Stimulated activated CD8-positive, alpha-beta memory T cell treated with anti-CD3 and anti-CD28 coated beads, Interleukin-12 subunit alpha, Interleukin-12 subunit beta, amount 100 ng/mL, for 1 hour (primary cell): ENCODE measurements at regions not wholly inside any gene's neighbourhood (a gene's known extent, or its start where the extent isn't known, plus 50 kb on each side); places are given as distances from the start of the nearest gene placed in this dataset.

ENCODE experiments used
- DNase-seq: peaks from one replicate; pipeline ENCODE4 v3.0.0-alpha.2; 2020; ENCODE audit warnings: low read depth

DNA sequence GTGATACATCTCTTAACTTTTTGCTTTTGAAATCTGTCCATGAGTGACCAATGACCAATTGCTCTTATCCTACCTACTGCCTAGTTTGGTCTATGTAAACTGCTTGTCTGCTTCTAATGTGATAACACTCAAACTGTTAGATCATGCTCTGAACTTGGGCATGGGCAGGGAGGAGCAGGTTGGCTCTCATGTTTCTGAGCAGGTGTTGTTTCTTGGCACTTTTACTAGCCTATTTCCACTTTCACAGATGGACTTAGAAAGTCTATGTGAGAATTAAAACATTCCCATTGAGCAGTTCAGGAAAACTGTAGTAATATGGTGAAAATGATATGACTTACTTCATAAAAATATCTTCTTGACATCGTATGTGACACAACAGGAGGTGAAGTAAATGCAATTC is 538.4 kb downstream of the HACE1 start:
- no peak for DNase-seq

DNA sequence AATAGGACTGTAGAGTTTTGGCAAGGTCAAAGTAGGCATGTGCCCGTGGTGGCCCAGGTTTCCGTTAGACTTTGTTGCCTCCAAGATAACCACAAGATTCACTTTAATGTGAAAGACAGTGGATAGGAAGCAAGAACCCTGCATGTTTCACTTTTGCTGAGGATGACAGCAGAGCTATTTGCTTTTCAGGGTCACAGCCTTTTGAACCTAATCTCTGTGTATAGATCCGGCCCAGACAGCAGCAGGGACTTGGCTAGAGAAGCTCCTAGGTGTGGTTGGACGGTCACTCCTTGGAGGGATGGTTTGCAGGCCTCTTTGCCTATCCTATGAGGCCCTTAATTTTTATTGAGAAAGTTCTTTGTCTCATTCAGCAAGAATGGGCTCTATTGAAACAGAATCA is 538.8 kb downstream of the HACE1 start:
- no peak for DNase-seq

DNA sequence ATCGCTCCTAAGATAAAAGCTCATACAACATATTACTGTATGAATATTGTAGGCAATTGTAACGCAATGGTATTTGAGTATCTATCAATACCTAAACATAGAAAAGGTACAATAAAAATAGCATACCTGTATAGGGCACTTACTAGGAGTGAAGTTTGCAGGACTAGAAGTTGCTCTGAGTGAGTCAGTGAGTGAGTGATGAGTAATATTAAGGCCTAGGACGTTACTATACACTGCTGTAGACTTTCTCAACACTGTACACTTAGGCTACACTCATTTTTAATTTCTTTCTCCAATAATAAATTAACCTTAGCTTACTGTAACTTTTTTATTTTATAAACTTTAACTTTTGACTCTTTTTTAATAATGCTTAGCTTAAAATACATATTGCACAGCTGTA is 546.9 kb downstream of the HACE1 start:
- DNase-seq = no peak

DNA sequence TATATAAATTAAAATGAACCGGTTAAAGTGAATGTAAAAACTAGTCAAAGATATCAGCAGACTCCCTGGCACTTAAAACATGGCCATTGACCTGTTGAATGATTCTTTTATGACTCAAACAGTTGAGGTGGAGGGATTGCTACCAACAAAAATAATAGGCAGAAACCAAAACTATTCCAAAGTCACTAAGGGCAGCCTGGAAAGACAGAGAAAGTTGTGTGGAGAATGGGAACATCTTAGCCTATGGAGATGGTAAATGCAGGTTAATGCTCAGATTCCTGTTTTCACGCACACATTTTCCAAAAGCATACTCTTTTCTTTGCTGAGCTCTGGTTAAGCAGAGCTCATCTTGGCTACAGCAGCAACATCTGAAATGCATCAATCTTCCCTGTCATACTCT is 553.5 kb downstream of the HACE1 start:
- DNase-seq = no peak

- DNase-seq = no peak
Observed at GRCh38 chr6:104305206-104305605, 554.5 kb downstream of the HACE1 start.

DNA sequence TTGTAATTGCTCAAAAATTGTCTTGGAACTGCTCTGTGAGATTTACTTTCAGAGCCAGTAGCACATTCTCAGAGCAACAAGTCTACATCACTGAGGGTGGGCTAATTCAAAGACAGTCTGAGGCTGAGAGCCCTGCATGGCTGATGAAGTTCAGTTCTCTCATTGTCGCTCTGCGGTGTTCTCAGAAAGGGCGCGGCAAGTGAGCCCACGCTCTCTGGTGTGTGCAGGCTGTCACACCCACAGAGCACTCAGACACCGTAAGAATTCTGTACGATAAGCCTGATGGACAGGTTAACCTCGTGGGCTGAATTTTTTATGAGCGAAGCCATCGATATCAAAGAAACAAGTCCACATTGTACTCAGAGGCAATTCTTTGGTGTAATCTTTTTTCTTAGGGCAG is 557.8 kb downstream of the HACE1 start:
- no peak for DNase-seq

- no peak for DNase-seq
Observed at GRCh38 chr6:104286641-104287040, 573.1 kb downstream of the HACE1 start.

- DNase-seq = no peak
Observed at GRCh38 chr6:104284872-104285271, 574.8 kb downstream of the HACE1 start.

DNA sequence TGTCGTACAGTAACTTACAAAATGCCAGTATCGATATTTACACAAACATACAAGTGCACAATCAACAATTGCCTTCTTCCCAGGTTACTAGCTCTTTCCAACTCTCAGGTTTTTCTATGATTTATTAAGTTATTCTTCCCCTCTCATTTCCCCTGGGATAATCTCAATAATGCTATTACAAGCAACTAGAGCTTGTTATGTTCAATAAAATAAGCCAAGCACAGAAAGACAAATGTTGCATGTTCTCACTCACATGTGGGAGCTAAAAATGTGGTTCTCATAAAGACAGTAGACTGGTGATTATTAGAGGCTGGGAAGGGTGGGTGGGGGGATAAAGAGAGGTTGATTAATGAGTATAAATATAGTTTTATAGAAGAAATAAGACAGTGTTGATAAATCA is 577.1 kb downstream of the HACE1 start:
- no peak for DNase-seq

DNA sequence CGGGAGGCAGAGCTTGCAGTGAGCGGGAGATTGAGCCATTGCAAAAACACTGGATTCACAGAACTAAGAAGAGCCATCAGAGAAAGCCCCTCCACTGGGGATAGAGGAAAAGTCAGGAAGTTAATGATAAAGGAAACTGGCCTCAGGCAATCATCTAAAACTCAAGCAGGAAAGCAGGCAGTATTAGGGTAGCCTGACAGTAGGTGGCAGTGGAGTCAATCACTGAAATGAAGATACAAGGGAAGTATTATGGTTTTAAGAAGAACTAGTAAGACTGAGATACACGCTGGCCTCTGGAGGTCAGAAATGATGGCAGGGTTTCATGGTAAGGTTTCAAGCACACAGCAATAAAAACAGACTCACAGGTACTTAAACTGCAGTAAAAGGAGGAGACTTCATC is 578.3 kb downstream of the HACE1 start:
- no peak for DNase-seq

DNA sequence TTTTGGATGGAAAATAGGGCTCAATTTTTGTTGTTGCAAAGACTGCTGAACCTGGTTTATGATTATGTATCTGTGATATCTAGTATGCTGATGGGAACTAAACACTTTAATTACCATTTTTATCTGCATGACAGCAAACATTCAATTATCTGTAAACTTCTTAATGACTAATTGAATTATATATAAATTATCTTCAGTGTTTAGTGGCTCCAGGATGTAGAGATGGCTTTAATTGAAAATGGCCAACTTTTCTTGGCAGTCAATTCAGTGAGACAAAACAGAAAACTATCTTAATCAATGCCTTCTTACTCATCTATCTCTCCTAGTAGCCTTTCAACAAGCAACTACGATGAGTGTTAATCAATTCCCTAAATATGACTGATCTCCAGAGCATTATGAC is 591.3 kb downstream of the HACE1 start:
- DNase-seq = no peak

DNA sequence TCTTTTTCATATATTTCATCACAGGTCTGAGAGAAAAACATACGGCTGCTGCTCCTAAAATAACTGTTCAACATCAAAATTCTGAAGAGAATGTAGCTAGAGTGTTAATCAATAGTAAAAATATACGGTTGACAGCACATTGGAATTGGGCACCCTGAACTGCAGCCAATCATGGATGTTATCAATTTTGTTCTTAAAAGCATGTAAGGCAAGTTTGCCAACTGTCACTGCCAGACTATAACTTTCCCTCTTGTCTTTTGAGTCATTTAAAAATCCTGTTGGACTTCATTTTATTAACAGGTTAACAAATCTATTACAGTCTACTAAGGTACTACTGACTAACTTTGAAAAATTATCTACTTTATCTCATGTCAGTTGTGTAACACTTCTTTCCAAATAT is 592.8 kb downstream of the HACE1 start:
- no peak for DNase-seq

GRCh38 chr6:104256646-104257045 is 603.1 kb downstream of the HACE1 start:
- no peak for DNase-seq

DNA sequence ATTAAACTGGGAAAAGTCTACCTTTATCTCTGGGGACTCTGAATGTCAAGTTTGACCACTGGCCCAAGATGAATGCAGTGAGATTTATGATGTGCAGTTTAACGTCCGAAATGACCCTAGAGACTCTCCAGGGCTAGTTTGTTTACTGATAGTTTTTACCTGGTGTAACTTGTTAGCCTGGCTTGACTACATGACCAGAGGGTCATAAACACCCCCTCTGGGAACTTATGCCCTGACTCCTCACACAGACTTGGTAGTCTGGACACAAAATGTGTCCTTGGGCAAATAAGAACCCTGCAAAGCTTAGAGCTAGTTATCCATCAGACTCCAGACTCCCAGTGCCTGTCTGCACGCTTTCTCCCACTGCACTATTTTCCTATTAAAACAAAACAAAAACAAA is 606.5 kb downstream of the HACE1 start:
- no peak for DNase-seq

- DNase-seq = no peak
Observed at GRCh38 chr6:104252276-104252675, 607.4 kb downstream of the HACE1 start.

- DNase-seq = no peak
Observed at GRCh38 chr6:104251651-104252050, 608.1 kb downstream of the HACE1 start.

DNA sequence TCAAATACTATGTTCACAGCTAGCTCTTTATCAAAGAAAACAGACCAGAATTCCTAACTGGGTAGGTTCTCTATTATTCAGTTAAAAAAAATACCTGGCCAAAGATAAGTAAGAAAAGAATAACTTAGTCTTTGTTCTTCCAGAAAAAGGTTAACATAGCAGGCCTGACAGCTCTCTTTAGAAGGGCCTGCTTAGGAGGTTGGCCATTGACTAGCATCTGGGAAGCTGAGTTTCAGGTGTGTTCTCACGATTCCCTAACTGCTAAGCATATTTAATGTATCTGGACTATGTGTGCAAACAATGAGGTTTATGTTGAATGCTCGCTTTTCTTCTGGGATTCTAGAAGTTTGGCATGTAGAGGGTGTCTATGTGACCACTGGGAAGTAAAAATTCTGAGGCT is 618.9 kb downstream of the HACE1 start:
- DNase-seq = no peak

DNA sequence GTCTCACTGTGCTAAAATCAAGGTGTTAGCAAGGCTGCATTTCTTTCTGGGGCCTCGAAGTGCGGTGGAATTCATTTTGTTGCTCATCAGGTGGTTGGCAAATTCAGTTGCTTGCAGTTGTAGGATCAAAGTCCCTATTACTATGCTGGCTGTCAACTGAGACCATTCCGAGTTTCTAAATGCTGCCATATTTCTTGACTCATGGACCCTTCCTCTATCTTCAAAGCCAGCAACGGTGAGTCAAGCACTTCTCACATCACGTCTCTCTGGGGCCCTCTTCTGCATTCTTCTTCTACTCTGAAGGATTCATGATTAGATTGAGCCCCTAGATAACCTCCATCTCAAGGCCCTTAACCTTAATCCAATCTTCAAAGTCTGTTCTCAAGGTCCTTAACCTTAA is 619.7 kb downstream of the HACE1 start:
- DNase-seq = no peak

- DNase-seq = no peak
Observed at GRCh38 chr6:104229057-104229456, 630.7 kb downstream of the HACE1 start.

- no peak for DNase-seq
Observed at GRCh38 chr6:104227508-104227907, 632.2 kb downstream of the HACE1 start.

DNA sequence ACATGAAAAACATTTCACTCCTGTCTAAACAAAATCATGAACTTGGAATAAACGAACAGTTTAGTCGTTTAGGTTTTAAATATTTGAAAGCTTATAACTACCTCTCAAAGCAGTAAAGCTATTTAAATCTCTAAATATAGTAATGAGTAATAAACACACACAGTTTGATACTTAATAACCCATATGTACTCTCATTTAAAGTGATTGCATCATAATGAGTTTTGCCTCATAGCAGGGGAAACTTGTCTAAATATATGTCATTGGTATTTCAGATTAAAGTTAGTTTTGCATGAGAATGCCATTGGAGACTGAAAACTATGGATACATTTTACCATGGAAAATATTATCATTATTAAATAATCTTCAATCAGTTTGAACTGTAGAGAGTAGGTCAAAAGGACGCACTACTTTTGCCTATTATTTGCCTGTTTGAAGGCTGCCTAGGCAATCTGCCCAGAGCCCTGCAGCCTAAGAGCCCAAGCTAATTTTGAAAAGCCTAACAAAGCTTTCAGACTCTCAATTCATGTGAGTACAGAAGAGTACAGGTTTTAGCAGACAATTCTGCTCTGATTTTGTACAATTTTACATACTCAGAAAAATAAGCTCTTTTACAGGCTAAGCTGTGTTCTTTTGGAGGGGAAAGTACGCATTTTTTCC is 632.8 kb downstream of the HACE1 start:
- no peak for DNase-seq

GRCh38 chr6:104218116-104218515 is 641.6 kb downstream of the HACE1 start:
- no peak for DNase-seq

DNA sequence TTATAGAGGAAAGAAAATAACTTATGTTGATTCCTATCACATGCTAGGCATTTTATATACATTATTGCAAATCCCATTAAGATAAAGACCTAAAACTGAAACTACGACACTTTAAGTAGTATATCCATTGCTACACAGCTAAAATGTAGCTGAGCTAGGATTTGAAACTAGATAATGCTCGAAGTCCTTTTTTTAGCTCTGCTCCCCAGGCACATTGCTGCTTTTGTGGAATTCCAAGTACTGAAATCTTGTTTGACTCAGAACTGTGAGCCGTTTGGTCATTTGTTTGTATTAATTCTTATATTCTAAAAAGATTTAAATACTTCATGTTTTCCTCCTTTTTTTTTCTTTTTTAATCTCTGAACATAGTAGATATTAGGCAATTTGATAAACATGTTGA is 644.8 kb downstream of the HACE1 start:
- no peak for DNase-seq

- DNase-seq = no peak
Observed at GRCh38 chr6:104212977-104213668, 646.6 kb downstream of the HACE1 start.
